Neural cell (in vitro differentiated cells): ENCODE measurements at regions not wholly inside any gene's neighbourhood (a gene's known extent, or its start where the extent isn't known, plus 50 kb on each side); places are given as distances from the start of the nearest gene placed in this dataset.

Experiments used
- H2AFZ ChIP-seq: fragments of 200-600, 300-800 bp; sonication (generic), shearing (Covaris generic); 2 replicates; pipeline ENCODE4 v1.6.0; 2014; ENCODE audit warnings: low read depth, mild to moderate bottlenecking, antibody characterized with exemption, low read length, moderate library complexity
- H3F3A ChIP-seq: fragments of 200-600 bp; shearing (Covaris generic); 2 replicates; pipeline ENCODE4 v1.6.1; 2016; ENCODE audit warnings: mild to moderate bottlenecking, moderate library complexity, mixed read lengths, antibody characterized with exemption, low read length; ENCODE audit not compliant: insufficient read depth, poor library complexity, severe bottlenecking
- H3K27ac ChIP-seq: fragments of 200-600, 300-800 bp; sonication (generic), shearing (Covaris generic); 2 replicates; pipeline ENCODE4 v1.5.1; 2014; ENCODE audit warnings: mild to moderate bottlenecking, low read length, moderate library complexity
- H3K27me3 ChIP-seq: fragments of 300-800, 200-600 bp; sonication (generic), shearing (Covaris generic); 2 replicates; pipeline ENCODE4 v1.6.0; 2014; ENCODE audit warnings: mild to moderate bottlenecking, low read depth, low read length, moderate library complexity; ENCODE audit not compliant: insufficient read depth
- H3K36me3 ChIP-seq: fragments of 300-800, 200-600 bp; sonication (generic), shearing (Covaris generic); 2 replicates; pipeline ENCODE4 v1.5.1; 2014; ENCODE audit warnings: mild to moderate bottlenecking, antibody characterized with exemption, low read length, moderate library complexity; ENCODE audit not compliant: insufficient read depth
- H3K4me2 ChIP-seq: fragments of 300-800, 200-600 bp; sonication (generic), shearing (Covaris generic); 2 replicates; pipeline ENCODE4 v1.6.0; 2014; ENCODE audit warnings: mild to moderate bottlenecking, low read length
- H3K4me3 ChIP-seq: fragments of 300-800, 200-600 bp; sonication (generic), shearing (Covaris generic); 2 replicates; pipeline ENCODE4 v1.5.1; 2014; ENCODE audit warnings: mild to moderate bottlenecking, low read length, moderate library complexity
- H3K79me2 ChIP-seq: fragments of 200-600 bp; shearing (Covaris generic); replicated peaks from 2 replicates; pipeline ENCODE4 v1.6.0; 2014; ENCODE audit warnings: mild to moderate bottlenecking, low read length, moderate library complexity; ENCODE audit not compliant: insufficient read depth
- H3K9ac ChIP-seq: fragments of 300-800, 200-600 bp; sonication (generic), shearing (Covaris generic); 2 replicates; pipeline ENCODE4 v1.6.1; 2016; ENCODE audit warnings: mild to moderate bottlenecking, low read length, mixed read lengths
- H3K9me2 ChIP-seq: fragments of 200-600 bp; shearing (Covaris generic); 2 replicates; pipeline ENCODE4 v1.6.1; 2016; ENCODE audit warnings: mild to moderate bottlenecking, low read length, mixed read lengths; ENCODE audit not compliant: insufficient read depth
- H3K9me3 ChIP-seq: fragments of 200-600, 300-800 bp; sonication (generic), shearing (Covaris generic); 2 replicates; pipeline ENCODE4 v1.6.1; 2016; ENCODE audit warnings: mild to moderate bottlenecking, mixed run types, low read length, moderate library complexity, mixed read lengths
- H4K20me1 ChIP-seq: fragments of 200-600 bp; shearing (Covaris generic); 2 replicates; pipeline ENCODE4 v1.6.1; 2016; ENCODE audit warnings: mild to moderate bottlenecking, mixed run types; ENCODE audit not compliant: insufficient read depth
- EP300 ChIP-seq: fragments of 450-650 bp; conservative IDR thresholded peaks from 2 replicates; pipeline ENCODE4 v1.6.1; 2014; ENCODE audit warnings: antibody characterized with exemption, mild to moderate bottlenecking, moderate library complexity; ENCODE audit not compliant: poor library complexity, severe bottlenecking
- EZH2 ChIP-seq: fragments of 200-600, 300-800 bp; shearing (Covaris generic), sonication (generic); IDR thresholded peaks from 2 replicates; pipeline ENCODE4 v1.6.1; 2014; ENCODE audit warnings: antibody characterized with exemption, low read length, borderline replicate concordance, mild to moderate bottlenecking; ENCODE audit not compliant: insufficient read depth, poor library complexity, severe bottlenecking
- MXI1 ChIP-seq: fragments of 450-650 bp; conservative IDR thresholded peaks from 2 replicates; pipeline ENCODE4 v1.6.1; 2014; ENCODE audit warnings: antibody characterized with exemption, mild to moderate bottlenecking; ENCODE audit not compliant: poor library complexity, severe bottlenecking
- POLR2AphosphoS5 ChIP-seq: IDR thresholded peaks from 2 replicates; pipeline ENCODE4 v1.6.1; 2012
- RAD21 ChIP-seq: fragments of 450-650 bp; conservative IDR thresholded peaks from 2 replicates; pipeline ENCODE4 v1.6.1; 2014; ENCODE audit warnings: antibody characterized with exemption, mild to moderate bottlenecking, moderate library complexity
- SMC3 ChIP-seq: fragments of 450-650 bp; conservative IDR thresholded peaks from 2 replicates; pipeline ENCODE4 v1.6.1; 2014; ENCODE audit warnings: antibody characterized with exemption, mild to moderate bottlenecking, moderate library complexity; ENCODE audit not compliant: poor library complexity
- TAF1 ChIP-seq: IDR thresholded peaks from 2 replicates; pipeline ENCODE4 v1.6.1; 2012; ENCODE audit warnings: low read depth
- TF ChIP-seq, protein P1 (sequence below): fragments of 450-650 bp; IDR thresholded peaks from 2 replicates; pipeline ENCODE4 v1.5.1; 2014; ENCODE audit warnings: antibody characterized with exemption, mild to moderate bottlenecking, moderate library complexity; ENCODE audit not compliant: poor library complexity, severe bottlenecking
- TF ChIP-seq, protein P2 (sequence below): IDR thresholded peaks from 2 replicates; pipeline ENCODE4 v1.6.1; 2012; ENCODE audit warnings: borderline replicate concordance

DNA sequence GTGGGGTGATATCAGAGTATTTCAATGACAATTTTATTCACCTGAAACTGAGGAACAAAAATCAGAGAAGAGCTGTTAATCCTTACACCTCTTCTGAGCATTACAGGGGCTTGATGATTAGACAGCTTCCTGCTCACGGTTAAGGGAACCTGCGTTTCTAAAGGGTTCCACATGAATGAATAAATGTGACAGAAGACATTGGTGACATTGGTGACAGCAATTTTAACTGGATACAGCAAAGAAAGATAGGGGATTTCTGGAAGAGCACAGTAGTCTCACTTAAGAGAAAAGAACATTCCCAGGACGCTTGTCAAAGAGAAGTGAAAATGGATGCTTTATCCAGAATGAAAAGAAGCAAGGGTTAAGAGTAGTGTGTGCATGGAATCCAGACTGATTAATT is 235.9 kb upstream of the CNTN3 start:
- Histone ChIP-seq H3K36me3 (no peaks in the 10 kb centered on the region), H3K9ac (peak overlapping the region; percentile 44), H3K4me3 (peak overlapping the region; percentile 37), H4K20me1 (no peaks in the 10 kb centered on the region), H3K9me2 (no peaks in the 10 kb centered on the region), H3K9me3 (no peaks in the 10 kb centered on the region), H3K27me3 (no peaks in the 10 kb centered on the region), H3K27ac (peak overlapping the region; percentile 84), H3K4me2 (peak overlapping the region; percentile 0), H3F3A (peaks cover 14% of the 10 kb centered on the region), H2AFZ (no peak overlapping the region), H3K79me2 (no peaks in the 10 kb centered on the region)
- no peak for TF ChIP-seq TAF1
- TF ChIP-seq, protein P1, sequence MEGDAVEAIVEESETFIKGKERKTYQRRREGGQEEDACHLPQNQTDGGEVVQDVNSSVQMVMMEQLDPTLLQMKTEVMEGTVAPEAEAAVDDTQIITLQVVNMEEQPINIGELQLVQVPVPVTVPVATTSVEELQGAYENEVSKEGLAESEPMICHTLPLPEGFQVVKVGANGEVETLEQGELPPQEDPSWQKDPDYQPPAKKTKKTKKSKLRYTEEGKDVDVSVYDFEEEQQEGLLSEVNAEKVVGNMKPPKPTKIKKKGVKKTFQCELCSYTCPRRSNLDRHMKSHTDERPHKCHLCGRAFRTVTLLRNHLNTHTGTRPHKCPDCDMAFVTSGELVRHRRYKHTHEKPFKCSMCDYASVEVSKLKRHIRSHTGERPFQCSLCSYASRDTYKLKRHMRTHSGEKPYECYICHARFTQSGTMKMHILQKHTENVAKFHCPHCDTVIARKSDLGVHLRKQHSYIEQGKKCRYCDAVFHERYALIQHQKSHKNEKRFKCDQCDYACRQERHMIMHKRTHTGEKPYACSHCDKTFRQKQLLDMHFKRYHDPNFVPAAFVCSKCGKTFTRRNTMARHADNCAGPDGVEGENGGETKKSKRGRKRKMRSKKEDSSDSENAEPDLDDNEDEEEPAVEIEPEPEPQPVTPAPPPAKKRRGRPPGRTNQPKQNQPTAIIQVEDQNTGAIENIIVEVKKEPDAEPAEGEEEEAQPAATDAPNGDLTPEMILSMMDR = no peak
- TF ChIP-seq POLR2AphosphoS5 = peak; percentile 85
- TF ChIP-seq MXI1 = no peak
- TF ChIP-seq EP300 = peak; percentile 96
- peak; percentile 46 for TF ChIP-seq RAD21
- TF ChIP-seq, protein P2, sequence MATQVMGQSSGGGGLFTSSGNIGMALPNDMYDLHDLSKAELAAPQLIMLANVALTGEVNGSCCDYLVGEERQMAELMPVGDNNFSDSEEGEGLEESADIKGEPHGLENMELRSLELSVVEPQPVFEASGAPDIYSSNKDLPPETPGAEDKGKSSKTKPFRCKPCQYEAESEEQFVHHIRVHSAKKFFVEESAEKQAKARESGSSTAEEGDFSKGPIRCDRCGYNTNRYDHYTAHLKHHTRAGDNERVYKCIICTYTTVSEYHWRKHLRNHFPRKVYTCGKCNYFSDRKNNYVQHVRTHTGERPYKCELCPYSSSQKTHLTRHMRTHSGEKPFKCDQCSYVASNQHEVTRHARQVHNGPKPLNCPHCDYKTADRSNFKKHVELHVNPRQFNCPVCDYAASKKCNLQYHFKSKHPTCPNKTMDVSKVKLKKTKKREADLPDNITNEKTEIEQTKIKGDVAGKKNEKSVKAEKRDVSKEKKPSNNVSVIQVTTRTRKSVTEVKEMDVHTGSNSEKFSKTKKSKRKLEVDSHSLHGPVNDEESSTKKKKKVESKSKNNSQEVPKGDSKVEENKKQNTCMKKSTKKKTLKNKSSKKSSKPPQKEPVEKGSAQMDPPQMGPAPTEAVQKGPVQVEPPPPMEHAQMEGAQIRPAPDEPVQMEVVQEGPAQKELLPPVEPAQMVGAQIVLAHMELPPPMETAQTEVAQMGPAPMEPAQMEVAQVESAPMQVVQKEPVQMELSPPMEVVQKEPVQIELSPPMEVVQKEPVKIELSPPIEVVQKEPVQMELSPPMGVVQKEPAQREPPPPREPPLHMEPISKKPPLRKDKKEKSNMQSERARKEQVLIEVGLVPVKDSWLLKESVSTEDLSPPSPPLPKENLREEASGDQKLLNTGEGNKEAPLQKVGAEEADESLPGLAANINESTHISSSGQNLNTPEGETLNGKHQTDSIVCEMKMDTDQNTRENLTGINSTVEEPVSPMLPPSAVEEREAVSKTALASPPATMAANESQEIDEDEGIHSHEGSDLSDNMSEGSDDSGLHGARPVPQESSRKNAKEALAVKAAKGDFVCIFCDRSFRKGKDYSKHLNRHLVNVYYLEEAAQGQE = peak; percentile 96
- no peak for TF ChIP-seq EZH2
- peak; percentile 32 for TF ChIP-seq SMC3

DNA sequence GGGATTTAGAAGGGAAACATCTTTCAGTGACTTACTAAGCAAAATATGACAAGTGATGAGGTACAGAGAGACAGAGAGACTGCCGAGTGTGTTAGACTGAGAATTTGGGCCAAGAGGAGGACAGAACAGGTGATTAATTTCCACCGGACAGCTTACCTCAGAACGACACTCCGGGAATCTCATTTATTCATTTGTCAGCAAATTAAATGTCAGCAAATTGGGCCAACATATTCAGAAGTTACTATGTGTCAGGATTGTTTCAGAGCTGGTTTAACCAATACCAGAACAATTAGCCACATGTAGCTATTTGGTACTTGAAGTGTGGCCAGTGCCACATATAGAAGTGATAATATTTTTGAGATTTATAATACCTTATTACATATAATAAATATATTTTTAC is 232.6 kb upstream of the CNTN3 start:
- Histone ChIP-seq H3K79me2 (no peaks in the 10 kb centered on the region), H3K27ac (no peak overlapping the region), H3K4me2 (no peak overlapping the region), H3K9ac (no peak overlapping the region), H2AFZ (no peak overlapping the region), H3K27me3 (no peaks in the 10 kb centered on the region), H3K9me3 (no peaks in the 10 kb centered on the region), H3K4me3 (no peak overlapping the region), H3K36me3 (no peaks in the 10 kb centered on the region), H3K9me2 (no peaks in the 10 kb centered on the region), H4K20me1 (no peaks in the 10 kb centered on the region), H3F3A (peaks cover 14% of the 10 kb centered on the region)
- TF ChIP-seq TAF1 = no peak
- no peak for TF ChIP-seq MXI1
- TF ChIP-seq, protein P1 = no peak
- TF ChIP-seq EZH2 = no peak
- TF ChIP-seq SMC3 = no peak
- TF ChIP-seq, protein P2 = no peak
- TF ChIP-seq POLR2AphosphoS5 = no peak
- TF ChIP-seq EP300 = no peak
- no peak for TF ChIP-seq RAD21
